GM19468 (cell line): ENCODE measurements at regions not wholly inside any gene's neighbourhood (a gene's known extent, or its start where the extent isn't known, plus 50 kb on each side); places are given as distances from the start of the nearest gene placed in this dataset.

Experiments
- ATAC-seq: cut with Tn5 transposase; IDR thresholded peaks from one replicate; pipeline ENCODE4 v1.9.1; 2021; ENCODE audit warnings: mild to moderate bottlenecking, moderate library complexity, moderate number of reproducible peaks; ENCODE audit not compliant: unreplicated experiment; ENCODE audit errors: extremely low read depth

DNA sequence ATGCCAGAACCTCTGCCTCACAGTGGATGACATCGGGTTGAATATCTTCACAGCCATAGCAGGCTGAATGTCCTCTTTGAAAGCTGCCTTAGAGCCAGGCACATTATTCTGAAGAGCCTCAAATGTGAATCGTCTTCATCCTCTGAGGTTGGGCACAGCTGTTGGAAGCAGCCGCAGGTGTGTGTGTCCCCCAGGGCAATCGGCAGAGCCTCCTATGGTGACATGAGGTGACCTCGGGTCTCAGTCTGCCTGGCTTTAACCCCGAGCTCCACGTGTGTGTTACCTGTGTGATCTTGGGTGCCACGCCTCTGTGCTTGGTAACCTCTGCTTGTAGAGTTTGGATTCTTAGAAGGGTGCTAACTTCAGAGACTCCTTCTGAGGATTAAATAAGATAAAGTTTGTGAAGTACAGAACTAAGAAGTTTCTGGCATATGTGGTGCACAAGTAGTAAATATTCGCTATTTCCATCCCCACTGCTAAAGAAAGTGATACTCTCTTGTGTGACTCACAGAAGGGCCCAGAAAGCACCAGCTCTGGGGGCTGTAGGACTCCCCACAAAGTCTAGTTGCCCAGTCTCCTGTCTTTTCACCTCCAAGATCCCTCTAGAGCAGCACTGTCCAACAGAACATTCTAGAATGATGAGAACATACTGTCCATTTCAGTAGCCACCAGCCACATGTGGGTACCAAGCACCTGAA, 500.9 kb downstream of the NPHP4 start:
- no peak for ATAC-seq

DNA sequence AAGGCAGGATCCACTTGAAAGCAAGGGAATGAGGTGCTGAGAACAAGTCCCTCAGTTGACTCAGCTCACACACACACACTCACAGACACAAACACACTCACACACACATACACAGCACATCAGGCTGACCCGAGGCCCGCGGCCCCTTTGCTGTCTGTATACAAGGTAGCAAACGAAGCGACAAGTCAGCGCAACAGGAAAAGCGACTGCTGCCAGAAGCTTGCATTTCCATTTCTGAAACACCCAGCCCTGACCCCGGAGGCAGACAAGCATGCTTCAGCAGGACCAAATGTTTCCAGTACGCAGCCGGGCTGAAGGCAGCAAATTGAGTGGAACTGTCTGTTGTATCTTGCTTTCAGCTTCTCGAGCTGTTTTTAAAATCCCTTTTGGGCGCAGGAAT, 501.6 kb downstream of the NPHP4 start:
- no peak for ATAC-seq

DNA sequence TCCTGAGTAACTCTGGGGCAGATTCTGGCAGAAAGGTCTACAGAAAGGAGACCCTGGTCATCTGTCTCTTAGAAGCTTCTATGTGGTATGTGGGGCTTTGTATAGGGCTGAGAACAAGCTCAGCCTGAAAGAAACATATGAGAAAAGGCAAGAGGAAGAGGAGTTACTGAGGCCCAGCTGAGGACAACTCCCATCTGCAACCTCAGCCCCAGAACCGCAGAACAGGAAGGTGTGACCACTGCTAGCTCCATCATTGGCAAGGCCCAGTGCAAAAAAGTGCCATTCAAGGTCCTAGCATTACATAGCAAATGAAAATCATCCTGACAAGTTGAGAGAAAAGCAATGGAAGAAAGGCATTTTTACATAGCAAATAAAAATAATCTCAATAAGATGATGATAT, 503.8 kb downstream of the NPHP4 start:
- ATAC-seq = no peak

DNA sequence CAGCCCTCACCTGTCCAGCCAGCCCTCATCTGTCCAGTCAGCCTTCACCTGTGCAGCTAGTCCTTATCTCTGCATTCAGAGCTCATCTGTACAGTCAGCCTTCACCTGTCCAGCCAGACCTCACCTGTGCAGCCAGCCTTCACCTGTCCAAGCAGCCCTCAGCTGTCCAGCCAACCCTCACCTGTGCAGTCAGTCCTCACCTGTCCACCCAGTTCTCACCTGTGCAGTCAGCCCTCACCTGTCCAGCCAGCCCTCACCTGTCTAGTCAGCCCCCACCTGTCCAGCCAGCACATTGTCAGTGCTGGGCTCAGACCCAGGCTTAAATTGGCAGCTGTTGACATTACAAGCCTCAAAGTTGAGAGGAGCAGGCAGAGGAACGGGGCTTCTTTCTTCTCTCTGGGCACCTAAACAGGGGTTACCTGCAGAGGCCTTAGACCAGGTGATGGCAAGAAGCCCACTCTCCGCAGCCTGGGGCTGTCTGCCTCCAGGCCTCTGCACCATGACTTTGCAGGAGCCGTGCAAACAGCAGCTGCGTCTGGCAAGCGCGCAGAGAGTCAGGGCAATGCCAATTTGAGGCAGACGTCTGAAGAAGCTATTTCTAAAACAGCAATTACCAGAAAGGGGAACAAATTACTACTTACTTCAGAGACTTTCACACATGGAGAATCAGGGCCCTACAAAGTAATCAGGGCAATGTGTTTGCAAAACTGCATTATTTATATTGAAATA, 506.1 kb downstream of the NPHP4 start:
- ATAC-seq = no peak

DNA sequence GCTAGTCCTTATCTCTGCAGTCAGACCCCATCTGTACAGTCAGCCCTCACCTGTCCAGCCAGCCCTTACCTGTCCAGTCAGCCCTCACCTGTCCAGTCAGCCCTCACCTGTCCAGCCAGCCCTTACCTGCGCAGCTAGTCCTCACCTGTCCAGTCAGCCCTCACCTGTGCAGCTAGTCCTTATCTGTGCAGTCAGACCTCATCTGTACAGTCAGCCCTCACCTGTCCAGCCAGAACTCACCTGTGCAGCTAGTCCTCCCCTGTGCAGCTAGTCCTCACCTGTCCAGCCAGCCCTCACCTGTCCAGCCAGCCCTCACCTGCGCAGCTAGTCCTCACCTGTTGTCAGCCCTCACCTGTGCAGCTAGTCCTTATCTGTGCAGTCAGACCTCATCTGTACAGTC, 506.8 kb downstream of the NPHP4 start:
- no peak for ATAC-seq

DNA sequence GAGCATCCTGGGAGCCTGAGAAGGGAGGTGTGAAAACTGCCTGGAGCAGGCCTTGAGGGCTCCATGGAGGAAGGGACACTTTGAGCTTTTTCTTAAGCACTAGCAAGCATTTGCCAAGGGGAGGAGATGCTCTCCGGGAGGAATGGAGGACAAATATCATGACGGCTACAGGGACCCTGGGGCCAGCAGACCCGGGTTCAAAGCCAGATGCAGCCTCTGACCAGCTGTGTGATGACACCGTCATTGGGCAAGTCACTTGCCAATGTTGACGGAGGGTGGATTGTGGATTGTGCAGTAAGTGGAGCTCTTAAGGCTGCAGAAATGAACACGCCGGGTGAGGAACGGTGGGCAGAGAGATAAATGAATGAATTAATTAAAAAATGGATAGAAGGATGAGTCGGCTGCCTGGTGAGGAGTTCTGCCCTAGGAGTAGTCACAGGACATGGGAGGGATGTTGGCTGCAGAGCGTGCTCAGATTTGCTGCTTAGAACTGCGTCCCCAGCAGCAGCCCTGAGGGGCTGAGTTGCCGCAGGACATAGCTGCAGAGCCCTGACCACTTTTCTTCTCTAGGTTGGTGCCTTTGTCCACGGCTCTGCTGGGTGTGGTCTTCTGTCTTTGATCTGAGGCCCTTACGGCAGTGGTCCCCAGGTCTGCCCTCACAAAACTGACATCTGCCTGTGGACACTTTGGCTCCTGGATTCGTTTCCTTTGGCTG, 507.6 kb downstream of the NPHP4 start:
- ATAC-seq = no peak

DNA sequence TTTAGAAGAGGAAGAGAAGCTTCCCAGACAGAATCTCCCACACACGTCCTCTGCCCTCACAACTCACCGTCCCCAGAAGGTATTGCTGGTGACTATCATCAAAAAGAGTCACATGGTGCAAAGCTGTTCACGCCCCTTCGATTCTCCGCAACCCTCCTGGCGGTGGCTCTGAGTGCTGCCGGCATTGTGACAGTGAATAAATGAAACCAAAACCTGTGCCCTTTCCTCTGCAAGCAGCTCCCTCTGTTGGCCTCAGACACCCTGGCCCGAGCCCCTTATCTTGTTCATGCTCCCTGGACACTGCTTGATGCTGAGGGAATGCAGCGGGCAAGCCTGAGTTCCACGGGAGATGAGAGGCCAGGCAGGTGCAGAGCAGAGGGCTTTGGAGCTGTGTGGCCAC, 510.3 kb downstream of the NPHP4 start:
- ATAC-seq = no peak

DNA sequence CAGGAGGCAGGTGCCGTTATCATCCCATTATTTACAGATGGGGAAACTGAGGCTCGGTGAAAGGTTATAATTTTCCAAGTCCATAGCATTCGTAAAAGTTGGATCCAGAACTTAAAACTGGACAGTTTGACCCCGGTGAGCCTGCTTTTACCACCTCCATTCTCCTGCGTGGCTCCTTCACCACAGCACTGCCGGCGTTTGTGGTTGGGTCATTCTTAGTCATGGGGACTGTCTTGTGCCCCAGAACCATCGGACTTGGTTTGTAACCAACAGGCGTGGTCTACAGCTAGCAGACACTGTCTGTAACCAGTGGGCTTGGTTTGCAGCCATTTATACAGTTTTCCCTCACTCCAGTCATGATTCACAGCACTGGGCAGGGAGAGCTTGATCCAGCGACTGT, 511.3 kb downstream of the NPHP4 start:
- ATAC-seq = no peak

DNA sequence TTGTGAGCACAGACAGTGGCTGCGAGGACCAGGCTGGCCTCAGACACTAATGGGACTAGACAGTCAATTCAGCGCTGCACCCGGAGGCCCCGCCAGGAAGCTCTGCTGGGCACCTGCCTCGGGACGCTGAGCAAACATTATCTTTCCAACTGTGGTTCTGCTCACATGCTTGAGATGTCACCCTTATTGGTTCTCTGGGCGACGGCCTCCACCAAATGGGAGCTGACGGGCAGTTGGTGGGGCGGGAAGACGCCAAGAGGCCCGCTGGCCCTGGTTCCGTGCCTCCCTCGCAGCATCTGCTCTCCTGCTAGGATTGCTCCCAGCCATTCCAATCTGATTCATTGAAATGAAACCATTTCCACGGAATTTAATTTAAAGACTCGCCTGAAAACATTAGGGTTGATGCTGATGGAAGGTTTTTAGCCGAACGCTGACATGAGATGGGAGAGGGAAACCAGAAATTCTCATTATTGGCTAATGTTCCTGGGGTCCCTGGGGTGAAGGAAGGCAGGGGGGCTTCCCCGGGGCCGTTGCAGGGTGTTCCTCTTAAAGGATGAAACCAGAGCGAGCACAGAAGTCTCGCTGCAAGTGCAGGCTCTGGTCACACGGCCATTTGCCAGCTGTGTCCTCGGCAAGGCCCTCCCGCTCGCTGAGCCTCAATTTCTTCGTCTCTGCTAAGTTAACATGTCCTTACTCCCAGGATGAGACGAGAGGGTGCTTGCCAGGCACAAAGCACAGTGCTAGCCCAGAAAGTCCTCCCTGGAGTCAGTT, 512.2 kb downstream of the NPHP4 start:
- ATAC-seq = no peak

DNA sequence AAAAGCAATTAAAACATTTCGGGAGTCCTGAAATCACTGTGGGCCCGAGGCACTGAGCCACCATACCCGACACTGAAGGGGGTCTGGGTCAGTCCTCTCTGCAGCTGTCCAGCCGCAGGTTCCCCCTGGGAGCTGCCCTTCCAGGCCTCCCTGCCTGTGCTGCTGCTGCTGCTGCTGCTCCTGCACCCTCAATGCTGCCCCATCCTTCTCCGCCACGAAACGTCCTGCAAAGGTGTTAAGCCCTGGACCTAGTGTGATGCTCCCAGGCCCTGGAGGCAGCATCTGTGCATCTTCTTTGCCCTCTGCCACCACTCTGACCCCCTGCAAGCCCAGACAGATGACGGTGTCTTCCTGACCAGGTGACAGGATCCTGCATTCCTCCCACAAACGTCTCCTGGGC, 513.3 kb downstream of the NPHP4 start:
- no peak for ATAC-seq

DNA sequence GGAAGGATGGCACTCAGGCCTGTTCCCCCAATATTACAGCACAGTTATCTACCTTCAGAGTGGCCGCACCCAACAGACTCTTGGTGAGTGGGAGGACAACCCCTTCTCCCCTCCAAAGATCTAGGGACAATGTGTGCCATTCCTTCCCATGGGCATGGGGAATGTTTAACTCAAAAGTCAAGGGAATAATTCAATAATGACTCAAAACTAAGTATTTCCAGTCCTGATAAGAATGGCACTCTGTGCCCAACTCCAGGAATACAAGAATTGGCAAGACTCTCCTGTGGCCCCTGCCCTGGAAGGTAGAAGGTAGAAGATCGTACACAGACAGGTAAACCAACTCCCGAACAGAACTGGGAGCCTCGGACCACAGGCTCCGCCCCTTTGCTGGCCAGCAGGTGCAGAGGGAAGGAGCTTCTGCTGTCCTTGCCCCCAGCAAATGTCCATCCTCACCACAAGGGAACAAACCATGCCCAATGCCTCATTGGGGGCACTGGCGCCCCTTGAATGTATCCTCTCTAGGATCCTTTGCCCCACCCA, 514.0 kb downstream of the NPHP4 start:
- ATAC-seq = no peak

DNA sequence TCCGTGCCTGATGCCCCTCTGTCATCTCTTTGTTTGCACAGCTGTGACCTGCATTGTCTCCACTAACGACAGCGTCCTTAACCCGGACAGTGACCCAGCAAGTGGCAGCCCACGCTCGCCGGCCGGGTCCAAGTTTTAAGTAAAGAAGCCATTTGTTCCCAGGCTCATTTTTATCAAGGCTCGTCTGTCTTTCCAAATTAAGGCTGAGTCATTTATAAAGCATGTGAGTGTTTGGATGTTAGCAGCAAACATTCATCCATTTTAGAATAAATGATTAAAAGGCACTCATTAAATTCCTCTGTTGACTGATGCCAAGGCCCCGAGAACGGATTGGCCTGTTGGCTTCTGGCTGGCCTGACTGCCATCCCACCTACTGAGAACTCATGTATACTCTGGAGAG, 514.5 kb downstream of the NPHP4 start:
- ATAC-seq = no peak

DNA sequence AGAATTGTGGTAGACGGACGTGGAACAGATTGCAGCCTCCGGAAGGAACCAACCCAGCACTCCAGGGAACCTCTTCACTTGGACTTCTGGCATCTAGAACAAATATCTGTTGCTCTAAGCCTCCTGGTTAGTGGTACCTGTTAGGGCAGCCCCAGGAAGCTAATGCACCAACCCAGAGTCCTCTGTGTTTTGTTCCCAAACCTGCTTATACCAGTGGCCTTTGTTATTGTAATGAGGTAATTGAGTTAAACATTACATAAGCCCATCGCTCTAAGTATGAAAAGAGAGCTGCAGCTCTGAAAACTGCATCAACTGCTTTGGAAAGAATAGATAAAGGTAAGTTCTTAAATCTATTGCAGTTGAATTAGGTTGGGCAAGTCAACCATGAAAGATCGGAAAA, 516.7 kb downstream of the NPHP4 start:
- no peak for ATAC-seq

DNA sequence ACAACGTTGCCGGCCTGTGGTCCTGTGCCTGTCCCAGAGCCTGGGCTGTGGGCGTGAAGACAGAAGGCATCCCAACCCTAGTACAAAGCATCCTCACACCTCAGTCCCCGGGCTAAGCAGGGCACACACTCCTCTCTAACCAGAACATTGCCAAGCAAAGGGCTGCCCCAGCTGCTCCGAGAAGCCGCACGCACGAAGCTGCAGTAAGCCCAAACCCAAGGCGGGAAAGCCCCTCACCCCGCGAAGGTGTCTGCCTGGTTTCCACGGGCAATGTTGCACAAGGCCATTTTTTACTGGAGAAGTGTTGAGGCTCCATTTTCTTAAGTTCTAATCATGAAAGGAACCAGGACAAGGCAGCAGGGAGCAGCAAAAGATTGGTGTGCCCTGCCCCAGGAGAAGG, 519.0 kb downstream of the NPHP4 start:
- no peak for ATAC-seq

DNA sequence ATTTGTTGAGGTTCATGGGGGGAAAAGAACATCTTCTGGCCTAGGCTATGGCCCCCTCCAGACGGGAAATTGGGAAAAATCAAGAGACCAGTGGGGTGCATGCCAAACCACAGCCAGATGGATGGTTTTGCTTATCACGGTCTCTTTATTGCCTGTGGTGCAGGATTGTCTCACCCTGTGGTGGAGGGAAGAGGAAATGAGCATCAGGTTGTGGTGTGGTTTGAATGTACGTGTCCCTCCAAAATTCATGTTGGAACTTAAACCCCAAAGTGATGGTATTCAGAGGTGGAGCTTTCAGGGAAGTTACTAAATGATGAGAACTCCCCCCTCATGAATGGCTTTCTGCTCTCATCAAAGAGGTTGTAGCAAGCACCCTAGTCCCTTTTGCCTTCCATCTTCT, 525.7 kb downstream of the NPHP4 start:
- ATAC-seq = no peak

DNA sequence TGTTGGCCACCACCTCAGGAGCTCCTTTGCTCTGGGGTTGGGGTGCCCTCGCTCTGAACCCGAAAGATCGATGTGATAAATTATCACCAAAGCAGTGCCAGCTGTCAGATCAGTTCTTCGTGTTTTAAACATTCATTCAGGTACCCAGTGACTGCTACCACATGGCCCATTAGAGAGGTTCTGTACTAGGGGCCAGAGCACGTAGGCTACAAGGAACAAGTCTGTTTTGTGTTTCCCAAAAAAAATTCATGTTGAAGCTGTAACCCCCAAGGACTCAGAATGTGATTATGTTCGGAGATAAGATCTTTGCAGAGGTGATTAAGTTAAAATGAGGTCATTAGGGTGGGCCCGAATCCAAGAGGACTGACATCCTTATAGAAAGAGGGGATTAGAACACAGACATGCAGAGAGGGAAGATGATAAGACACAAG, 526.9 kb downstream of the NPHP4 start:
- ATAC-seq = no peak

DNA sequence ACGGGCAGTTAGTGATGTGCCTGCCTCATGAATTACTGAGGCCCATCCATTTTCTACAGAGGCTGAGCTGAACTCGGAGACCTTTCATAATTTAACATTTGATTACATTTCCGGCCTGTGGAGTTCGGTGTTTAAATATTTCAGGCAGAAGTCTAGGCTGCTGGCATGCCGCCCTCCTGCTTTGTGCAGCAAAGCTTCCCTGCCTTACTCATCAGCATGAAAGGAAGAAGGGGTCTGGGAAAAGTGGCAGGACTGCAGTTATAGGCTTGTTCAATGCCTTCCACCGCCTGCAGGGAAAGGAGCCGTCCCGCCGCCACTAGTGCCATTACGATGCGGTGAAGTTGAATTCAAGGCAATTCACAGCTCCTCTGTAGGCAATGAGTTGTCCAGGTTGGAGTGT, 527.9 kb downstream of the NPHP4 start:
- ATAC-seq = no peak

DNA sequence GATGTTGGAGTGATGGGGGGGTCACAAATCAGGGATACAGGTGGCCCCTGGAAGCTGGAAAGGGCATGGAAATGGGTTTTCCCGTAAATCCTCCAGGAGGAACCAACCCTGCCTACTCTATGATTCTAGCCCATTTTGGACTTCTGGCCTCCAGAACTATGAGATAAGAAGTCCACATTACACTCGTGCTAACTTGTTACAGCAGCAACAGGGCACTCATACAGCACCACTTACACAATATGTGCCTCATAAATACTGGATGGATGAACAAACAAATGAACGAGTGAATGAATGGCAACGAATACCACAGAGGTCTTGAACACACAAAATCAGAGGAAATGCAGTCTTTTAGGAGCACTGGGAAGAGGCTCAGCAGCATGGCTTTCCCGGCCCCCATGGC, 531.3 kb downstream of the NPHP4 start:
- ATAC-seq = no peak

DNA sequence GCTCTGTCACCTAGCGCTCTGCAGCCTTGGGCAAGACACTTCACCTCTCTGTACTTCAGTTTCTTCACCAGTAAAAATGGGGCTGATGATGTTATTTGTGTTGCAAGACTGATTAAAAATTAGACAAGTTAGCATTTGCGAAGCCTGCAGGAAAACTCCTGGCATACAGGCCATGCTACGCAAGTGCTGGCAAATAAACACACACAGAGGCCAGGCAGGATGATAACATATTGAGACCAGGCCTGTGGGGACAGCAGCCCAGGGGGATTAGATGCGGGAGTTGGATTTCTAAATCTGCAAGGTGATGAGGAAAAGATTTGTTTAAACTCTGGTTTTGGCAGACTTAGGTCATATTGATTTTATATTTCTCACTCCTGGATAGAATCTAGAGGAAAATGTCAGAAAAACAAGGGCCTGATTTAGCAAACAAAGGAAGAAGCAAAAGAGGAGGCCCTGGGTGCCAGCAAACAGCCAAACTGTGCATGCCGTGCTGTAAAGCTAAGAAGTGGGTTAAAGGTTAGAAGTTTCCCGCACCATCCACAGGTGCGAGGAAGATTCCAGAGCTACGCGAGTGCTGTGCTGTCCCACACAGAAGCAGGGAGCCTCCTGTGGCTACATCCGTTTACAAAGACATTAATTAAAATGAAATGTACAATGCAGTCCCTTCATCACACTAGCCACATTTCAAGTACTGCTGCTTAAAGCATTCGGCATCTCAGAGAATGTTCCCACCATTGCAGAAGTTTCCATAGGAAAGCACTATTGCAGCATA, 532.2 kb downstream of the NPHP4 start:
- no peak for ATAC-seq

DNA sequence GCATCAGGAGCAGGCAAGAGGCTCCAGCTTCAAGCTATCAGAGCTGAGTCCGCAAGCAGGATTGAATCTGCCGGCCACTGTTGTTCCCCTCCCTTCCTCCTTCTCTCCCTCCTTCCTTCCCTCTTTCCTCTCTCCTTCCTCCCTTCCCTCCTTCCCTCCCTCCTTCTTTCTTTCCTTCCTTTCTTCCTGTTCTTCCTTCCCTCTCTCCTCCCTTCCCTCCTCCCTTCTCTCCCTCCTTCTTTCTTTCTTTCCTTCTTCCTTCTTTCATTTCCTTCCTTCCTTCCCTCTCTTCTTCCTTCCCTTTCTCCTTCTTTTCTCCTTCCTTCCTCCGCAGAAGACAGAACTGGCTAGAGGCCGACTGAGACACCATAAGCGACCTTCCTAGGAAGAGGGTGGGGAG, 534.0 kb downstream of the NPHP4 start:
- no peak for ATAC-seq
